GM19025 (cell line): ENCODE measurements at regions not wholly inside any gene's neighbourhood (a gene's known extent, or its start where the extent isn't known, plus 50 kb on each side); places are given as distances from the start of the nearest gene placed in this dataset.
"Not testable (repeated sequence)": the region's sequence is repeated elsewhere in the genome, so short reads cannot be mapped to it uniquely, and the experiment has no call there.

Experiments
- ATAC-seq: cut with Tn5 transposase; IDR thresholded peaks from one replicate; pipeline ENCODE4 v1.9.1; 2021; ENCODE audit warnings: mild to moderate bottlenecking, low read depth, moderate library complexity; ENCODE audit not compliant: unreplicated experiment

- ATAC-seq: not testable (repeated sequence)
Measured at GRCh38 chr9:68593760-68594159, 53.1 kb upstream of the TMEM252 start.

DNA sequence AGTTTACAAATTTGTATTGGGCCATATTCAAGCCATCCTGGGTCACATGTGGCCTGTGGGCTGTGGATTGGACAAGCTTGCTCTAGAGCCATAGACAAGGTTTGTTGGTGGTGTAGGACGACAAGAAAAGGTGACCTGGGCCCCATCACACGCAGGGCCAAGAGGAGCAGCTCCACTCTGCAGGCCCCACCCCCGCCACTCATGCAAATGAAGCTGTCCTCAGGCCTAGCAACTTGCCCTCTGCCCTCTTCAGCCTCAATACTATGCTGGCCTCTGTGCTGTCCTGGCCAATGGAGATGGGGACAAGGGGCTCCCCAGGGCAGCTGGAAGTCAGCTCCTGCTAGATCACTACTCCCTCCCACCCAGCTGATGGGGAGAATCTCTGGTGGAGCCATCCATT, 55.2 kb upstream of the TMEM252 start:
- no peak for ATAC-seq

DNA sequence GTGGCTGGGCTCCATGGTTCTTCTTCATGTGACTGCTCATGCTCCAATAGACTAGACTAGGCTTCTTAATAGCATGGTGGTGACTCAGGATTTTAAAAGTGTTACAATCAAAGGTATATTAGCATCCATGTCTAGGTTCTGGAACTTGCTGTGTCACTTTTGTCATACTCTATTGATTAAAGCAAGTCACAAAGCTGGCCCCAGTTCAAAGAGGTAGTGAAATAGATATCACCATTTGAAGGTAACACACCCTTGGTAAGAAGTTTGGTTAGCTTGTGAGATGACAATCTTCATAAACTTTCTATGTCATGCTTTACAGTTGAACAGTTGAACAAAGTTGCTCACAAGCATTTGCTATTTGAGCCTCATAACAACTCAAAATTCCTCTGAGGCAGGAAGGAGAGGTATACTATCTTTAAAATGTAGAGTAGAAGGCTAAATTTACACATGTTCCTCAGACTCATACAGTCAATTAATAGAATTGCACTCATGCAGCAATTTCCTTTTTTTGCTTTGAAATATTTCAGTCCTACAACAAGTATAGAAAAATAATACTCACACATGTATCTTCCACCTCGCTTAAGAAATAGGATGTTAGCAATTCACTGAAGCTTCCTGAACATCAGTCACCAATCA, 56.8 kb upstream of the TMEM252 start:
- no peak for ATAC-seq

- ATAC-seq: no peak
Measured at GRCh38 chr9:68599826-68600225, 59.1 kb upstream of the TMEM252 start.

- no peak for ATAC-seq
Measured at GRCh38 chr9:68601081-68601480, 60.4 kb upstream of the TMEM252 start.

GRCh38 chr9:68603371-68603770, 62.7 kb upstream of the TMEM252 start:
- ATAC-seq: no peak

GRCh38 chr9:68608763-68609162, 68.1 kb upstream of the TMEM252 start:
- ATAC-seq: no peak

GRCh38 chr9:68609901-68610415, 69.3 kb upstream of the TMEM252 start:
- no peak for ATAC-seq

DNA sequence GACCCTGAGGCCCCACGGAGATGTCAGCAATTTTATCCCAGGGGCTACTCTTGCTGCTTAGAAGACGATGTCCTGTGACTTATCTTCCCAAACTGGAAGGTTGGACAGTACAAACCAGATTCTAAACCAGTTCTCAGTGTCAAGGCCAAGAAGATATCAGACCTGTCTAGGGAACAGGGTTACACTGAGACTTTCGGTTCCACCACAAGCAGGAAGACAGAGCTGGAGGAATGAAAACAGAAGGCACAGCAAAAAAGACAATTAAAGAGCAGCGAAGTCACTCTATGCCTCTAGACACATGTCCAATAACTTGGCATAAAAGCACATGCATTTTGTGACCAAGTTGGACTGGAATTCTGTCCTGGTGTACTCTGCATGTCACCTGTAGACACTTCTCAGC, 73.4 kb upstream of the TMEM252 start:
- ATAC-seq: no peak

GRCh38 chr9:68617011-68617410, 76.3 kb upstream of the TMEM252 start:
- ATAC-seq: not testable (repeated sequence)

- no peak for ATAC-seq
Measured at GRCh38 chr9:68619072-68619471, 78.4 kb upstream of the TMEM252 start.

- no peak for ATAC-seq
Measured at GRCh38 chr9:68619636-68620035, 79.0 kb upstream of the TMEM252 start.

DNA sequence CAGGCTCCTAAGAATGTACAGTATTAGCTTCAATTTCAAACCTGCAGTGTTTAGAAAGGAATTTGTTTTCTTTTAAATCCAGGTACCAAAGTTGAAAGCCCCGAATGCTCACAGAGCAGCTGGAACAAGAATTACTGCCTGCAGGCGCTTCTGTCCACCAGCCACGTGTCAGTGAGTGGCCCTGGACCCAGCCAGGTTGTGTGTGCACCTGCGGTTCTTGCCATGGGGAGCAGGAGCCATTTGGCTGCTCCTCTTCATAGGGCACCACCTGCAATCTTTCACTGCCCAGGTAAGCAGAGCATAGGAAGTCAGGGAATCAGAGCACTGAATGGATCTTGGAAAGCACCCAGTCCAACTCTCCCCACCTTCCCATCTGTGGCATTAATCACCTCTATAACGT, 79.5 kb upstream of the PIP5K1B start:
- ATAC-seq: no peak

GRCh38 chr9:68626526-68626925, 78.5 kb upstream of the PIP5K1B start:
- no peak for ATAC-seq

GRCh38 chr9:68627104-68627503, 77.9 kb upstream of the PIP5K1B start:
- ATAC-seq: no peak

GRCh38 chr9:68627594-68627993, 77.4 kb upstream of the PIP5K1B start:
- no peak for ATAC-seq

GRCh38 chr9:68629042-68629441, 76.0 kb upstream of the PIP5K1B start:
- ATAC-seq: no peak

DNA sequence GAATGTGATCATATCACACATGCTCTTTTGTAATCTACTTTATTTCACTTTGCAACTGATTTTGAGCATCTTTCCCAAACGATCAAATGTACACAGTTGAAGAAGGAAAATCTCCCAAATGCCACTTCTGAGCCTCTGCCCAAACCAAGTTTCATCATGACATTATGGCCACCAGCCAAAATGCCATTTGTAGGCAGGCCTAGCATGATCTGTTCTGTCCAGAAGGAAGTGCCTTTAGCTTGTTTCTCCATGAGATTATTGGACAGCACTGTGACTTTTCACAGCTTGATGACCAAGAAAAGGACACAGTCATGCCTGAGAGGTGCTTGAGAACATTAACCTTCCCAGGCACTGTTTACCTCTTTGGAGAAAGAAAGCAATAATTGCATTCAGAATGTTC, 73.2 kb upstream of the PIP5K1B start:
- ATAC-seq: no peak

DNA sequence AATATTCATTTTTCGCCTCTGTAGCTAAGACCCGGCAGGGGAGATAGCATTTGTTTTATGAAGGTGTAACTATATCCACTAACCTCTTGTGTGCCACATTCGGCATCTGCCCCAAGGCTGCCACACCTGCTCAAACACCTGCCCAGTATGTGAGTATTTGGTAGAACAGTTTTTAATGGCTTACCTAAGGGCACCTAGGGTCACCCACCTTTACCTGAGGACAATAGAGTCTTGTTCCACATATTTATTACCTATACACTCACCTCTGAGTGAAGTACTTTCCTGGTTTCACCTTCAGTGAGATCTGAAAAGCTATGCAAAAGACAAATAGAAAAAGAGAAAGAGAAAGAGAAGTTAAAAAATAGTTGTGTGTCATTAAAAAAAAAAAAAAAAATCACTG, 68.0 kb upstream of the PIP5K1B start:
- ATAC-seq: no peak

- not testable (repeated sequence) for ATAC-seq
Measured at GRCh38 chr9:68639261-68639660, 65.8 kb upstream of the PIP5K1B start.

- no peak for ATAC-seq
Measured at GRCh38 chr9:68640421-68641089, 64.5 kb upstream of the PIP5K1B start.
